ENCODE measurements at regions not wholly inside any gene's neighbourhood (a gene's known extent, or its start where the extent isn't known, plus 50 kb on each side); places are given as distances from the start of the nearest gene placed in this dataset.

DNA sequence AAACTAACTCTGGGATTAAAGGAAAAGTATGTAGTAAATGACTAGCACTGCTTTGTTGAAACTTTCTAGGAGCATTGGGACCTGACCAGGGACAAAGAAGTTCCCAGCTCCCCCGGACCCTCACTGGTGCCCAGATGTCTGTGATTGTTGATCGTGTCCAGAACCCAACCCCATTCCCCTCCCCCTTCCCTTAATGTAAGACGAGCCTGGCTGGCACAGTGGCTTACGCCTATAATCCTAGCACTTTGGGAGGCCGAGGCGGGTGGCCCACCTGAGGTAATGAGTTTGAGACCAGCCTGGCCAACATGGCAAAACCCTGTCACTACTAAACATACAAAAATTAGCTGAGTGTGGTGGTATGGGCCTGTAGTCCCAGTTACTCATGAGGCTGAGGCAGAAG, 750.3 kb downstream of the CBLN4 start:
- DNase-seq (ENCODE audit: low spot score) (no peak), ATAC-seq (no peak)
- no peak overlapping the region for H3K4me2 ChIP-seq
- no peaks in the 10 kb centered on the region for H3K4me1 ChIP-seq (ENCODE audit: insufficient read depth)
- H3K4me3 Mint-ChIP-seq: no peak overlapping the region
- TF ChIP-seq CTCF (conservative IDR thresholded peaks at IDR 0.05; ENCODE audit: low read depth in 2 of 2): no peak
- TF ChIP-seq ZNF114 (CRISPR knock-in tag; IDR thresholded peaks at IDR 0.05): no peak
- TF ChIP-seq EZH2 (IDR thresholded peaks at IDR 0.05; ENCODE audit: low read depth, unreplicated experiment): no peak
- no peak for TF ChIP-seq ZNF331 (CRISPR knock-in tag; IDR thresholded peaks at IDR 0.05; ENCODE audit: low read depth)
- no peak for TF ChIP-seq POLR2AphosphoS5 (IDR thresholded peaks at IDR 0.05; ENCODE audit: low read depth)
- TF ChIP-seq JUNB (IDR thresholded peaks at IDR 0.05; ENCODE audit: unreplicated experiment): no peak
- TF ChIP-seq, protein P1, sequence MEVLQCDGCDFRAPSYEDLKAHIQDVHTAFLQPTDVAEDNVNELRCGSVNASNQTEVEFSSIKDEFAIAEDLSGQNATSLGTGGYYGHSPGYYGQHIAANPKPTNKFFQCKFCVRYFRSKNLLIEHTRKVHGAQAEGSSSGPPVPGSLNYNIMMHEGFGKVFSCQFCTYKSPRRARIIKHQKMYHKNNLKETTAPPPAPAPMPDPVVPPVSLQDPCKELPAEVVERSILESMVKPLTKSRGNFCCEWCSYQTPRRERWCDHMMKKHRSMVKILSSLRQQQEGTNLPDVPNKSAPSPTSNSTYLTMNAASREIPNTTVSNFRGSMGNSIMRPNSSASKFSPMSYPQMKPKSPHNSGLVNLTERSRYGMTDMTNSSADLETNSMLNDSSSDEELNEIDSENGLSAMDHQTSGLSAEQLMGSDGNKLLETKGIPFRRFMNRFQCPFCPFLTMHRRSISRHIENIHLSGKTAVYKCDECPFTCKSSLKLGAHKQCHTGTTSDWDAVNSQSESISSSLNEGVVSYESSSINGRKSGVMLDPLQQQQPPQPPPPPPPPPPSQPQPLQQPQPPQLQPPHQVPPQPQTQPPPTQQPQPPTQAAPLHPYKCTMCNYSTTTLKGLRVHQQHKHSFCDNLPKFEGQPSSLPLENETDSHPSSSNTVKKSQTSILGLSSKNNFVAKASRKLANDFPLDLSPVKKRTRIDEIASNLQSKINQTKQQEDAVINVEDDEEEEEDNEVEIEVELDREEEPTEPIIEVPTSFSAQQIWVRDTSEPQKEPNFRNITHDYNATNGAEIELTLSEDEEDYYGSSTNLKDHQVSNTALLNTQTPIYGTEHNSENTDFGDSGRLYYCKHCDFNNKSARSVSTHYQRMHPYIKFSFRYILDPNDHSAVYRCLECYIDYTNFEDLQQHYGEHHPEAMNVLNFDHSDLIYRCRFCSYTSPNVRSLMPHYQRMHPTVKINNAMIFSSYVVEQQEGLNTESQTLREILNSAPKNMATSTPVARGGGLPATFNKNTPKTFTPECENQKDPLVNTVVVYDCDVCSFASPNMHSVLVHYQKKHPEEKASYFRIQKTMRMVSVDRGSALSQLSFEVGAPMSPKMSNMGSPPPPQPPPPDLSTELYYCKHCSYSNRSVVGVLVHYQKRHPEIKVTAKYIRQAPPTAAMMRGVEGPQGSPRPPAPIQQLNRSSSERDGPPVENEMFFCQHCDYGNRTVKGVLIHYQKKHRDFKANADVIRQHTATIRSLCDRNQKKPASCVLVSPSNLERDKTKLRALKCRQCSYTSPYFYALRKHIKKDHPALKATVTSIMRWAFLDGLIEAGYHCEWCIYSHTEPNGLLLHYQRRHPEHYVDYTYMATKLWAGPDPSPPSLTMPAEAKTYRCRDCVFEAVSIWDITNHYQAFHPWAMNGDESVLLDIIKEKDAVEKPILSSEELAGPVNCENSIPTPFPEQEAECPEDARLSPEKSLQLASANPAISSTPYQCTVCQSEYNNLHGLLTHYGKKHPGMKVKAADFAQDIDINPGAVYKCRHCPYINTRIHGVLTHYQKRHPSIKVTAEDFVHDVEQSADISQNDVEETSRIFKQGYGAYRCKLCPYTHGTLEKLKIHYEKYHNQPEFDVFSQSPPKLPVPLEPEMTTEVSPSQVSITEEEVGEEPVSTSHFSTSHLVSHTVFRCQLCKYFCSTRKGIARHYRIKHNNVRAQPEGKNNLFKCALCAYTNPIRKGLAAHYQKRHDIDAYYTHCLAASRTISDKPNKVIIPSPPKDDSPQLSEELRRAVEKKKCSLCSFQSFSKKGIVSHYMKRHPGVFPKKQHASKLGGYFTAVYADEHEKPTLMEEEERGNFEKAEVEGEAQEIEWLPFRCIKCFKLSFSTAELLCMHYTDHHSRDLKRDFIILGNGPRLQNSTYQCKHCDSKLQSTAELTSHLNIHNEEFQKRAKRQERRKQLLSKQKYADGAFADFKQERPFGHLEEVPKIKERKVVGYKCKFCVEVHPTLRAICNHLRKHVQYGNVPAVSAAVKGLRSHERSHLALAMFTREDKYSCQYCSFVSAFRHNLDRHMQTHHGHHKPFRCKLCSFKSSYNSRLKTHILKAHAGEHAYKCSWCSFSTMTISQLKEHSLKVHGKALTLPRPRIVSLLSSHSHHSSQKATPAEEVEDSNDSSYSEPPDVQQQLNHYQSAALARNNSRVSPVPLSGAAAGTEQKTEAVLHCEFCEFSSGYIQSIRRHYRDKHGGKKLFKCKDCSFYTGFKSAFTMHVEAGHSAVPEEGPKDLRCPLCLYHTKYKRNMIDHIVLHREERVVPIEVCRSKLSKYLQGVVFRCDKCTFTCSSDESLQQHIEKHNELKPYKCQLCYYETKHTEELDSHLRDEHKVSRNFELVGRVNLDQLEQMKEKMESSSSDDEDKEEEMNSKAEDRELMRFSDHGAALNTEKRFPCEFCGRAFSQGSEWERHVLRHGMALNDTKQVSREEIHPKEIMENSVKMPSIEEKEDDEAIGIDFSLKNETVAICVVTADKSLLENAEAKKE (CRISPR knock-in tag; IDR thresholded peaks at IDR 0.05): no peak
- TF ChIP-seq, protein P2, sequence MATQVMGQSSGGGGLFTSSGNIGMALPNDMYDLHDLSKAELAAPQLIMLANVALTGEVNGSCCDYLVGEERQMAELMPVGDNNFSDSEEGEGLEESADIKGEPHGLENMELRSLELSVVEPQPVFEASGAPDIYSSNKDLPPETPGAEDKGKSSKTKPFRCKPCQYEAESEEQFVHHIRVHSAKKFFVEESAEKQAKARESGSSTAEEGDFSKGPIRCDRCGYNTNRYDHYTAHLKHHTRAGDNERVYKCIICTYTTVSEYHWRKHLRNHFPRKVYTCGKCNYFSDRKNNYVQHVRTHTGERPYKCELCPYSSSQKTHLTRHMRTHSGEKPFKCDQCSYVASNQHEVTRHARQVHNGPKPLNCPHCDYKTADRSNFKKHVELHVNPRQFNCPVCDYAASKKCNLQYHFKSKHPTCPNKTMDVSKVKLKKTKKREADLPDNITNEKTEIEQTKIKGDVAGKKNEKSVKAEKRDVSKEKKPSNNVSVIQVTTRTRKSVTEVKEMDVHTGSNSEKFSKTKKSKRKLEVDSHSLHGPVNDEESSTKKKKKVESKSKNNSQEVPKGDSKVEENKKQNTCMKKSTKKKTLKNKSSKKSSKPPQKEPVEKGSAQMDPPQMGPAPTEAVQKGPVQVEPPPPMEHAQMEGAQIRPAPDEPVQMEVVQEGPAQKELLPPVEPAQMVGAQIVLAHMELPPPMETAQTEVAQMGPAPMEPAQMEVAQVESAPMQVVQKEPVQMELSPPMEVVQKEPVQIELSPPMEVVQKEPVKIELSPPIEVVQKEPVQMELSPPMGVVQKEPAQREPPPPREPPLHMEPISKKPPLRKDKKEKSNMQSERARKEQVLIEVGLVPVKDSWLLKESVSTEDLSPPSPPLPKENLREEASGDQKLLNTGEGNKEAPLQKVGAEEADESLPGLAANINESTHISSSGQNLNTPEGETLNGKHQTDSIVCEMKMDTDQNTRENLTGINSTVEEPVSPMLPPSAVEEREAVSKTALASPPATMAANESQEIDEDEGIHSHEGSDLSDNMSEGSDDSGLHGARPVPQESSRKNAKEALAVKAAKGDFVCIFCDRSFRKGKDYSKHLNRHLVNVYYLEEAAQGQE (IDR thresholded peaks at IDR 0.05; ENCODE audit: unreplicated experiment): no peak
- no peak for TF ChIP-seq NANOG (IDR thresholded peaks at IDR 0.05; ENCODE audit: borderline replicate concordance)
- no peak for TF ChIP-seq CREB1 (CRISPR knock-in tag; IDR thresholded peaks at IDR 0.05; ENCODE audit: low read depth)
- no peak for TF ChIP-seq EZH2phosphoT487 (IDR thresholded peaks at IDR 0.05; ENCODE audit: unreplicated experiment)
- no peak for TF ChIP-seq STAT1 (IDR thresholded peaks at IDR 0.05; ENCODE audit: unreplicated experiment)
- TF ChIP-seq, protein P3, sequence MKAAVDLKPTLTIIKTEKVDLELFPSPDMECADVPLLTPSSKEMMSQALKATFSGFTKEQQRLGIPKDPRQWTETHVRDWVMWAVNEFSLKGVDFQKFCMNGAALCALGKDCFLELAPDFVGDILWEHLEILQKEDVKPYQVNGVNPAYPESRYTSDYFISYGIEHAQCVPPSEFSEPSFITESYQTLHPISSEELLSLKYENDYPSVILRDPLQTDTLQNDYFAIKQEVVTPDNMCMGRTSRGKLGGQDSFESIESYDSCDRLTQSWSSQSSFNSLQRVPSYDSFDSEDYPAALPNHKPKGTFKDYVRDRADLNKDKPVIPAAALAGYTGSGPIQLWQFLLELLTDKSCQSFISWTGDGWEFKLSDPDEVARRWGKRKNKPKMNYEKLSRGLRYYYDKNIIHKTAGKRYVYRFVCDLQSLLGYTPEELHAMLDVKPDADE (IDR thresholded peaks at IDR 0.05): no peak
- H3K27me3 ChIP-seq (ENCODE audit: insufficient read depth): no peaks in the 10 kb centered on the region
- H3K27ac Mint-ChIP-seq: no peak overlapping the region
- H3F3A ChIP-seq (replicated peaks; ENCODE audit: low read depth): no peaks in the 10 kb centered on the region
- peaks cover 9% of the 10 kb centered on the region; the same call in 1 of the 2 replicates for H3K36me3 ChIP-seq (ENCODE audit: insufficient read depth)
- no peaks in the 10 kb centered on the region for H3K4me1 Mint-ChIP-seq
- H3K4me3 ChIP-seq: no peak overlapping the region
- H3K9me2 ChIP-seq (ENCODE audit: insufficient read depth): no peaks in the 10 kb centered on the region
- no peaks in the 10 kb centered on the region for H3K79me2 ChIP-seq (replicated peaks; ENCODE audit: insufficient read depth)
- peaks cover 99% of the 10 kb centered on the region for H3K9me3 Mint-ChIP-seq
- H2AFZ ChIP-seq: no peak overlapping the region
- H3K27ac ChIP-seq (ENCODE audit: low read depth): no peak overlapping the region
- H4K20me1 ChIP-seq (replicated peaks; ENCODE audit: insufficient read depth): no peaks in the 10 kb centered on the region
- H3K36me3 Mint-ChIP-seq (ENCODE audit: low read depth): peaks cover 22% of the 10 kb centered on the region; the same call in 2 of the 3 replicates
- H3K27me3 Mint-ChIP-seq (ENCODE audit: insufficient read depth, low read depth, poor library complexity): no peaks in the 10 kb centered on the region

Measured in GM23338 (cell line).